ENCODE measurements at regions not wholly inside any gene's neighbourhood (a gene's known extent, or its start where the extent isn't known, plus 50 kb on each side); places are given as distances from the start of the nearest gene placed in this dataset.

GRCh38 chr12:4858386-4858785, 51.3 kb upstream of the KCNA1 start:
- DNase-seq = no peak

DNA sequence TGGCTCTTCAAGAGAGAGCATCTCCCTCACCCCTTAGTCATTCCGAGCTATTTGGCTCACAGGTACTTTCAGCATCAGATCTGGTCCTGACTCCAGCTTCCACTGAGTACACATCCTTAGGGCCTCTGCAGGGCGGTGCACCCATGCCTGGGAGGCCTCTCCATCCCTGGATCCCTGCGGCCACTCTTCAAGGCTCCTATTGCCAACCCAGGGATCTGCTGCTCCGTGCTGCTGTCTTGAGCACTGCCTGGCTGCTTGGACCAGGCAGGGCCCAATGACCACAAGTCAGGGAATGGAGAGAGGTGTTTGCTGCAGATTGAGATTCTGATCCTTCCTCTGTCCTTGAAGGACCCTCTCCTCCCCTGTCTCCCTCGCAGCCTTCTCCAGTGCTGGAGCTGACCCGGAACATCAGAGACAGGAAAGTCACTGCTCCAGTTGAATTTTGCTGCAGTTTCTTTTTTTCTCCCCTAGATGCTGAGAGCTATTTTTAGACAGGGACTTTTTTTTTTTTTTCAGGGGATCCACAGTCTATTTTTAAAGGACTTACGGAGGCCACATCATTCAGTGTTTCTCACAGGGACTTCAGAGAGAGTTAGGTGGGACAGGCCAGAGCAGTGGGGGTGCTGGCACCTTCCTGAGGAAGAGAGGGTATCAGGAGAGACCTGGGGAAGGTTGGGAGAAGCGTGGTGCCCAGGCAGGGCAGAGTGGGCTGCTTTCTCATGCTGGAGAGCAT, 50.1 kb upstream of the KCNA1 start:
- no peak for DNase-seq
